ENCODE measurements at regions not wholly inside any gene's neighbourhood (a gene's known extent, or its start where the extent isn't known, plus 50 kb on each side); places are given as distances from the start of the nearest gene placed in this dataset.

- POLR2A ChIA-PET: no interaction called here
- intact Hi-C loops (cut with micrococcal nuclease): no loop called here
- ATAC-seq (ENCODE audit: low read depth): no peak
- Mint-ChIP-seq H3K36me3 (ENCODE audit: low read depth) (no peaks in the 10 kb centered on the region), H3K27me3 (no peaks in the 10 kb centered on the region), H3K4me3 (no peak overlapping the region), H3K4me1 (no peaks in the 10 kb centered on the region), H3K27ac (no peak overlapping the region), H3K9me3 (no peaks in the 10 kb centered on the region)
- TF ChIP-seq, protein P1, sequence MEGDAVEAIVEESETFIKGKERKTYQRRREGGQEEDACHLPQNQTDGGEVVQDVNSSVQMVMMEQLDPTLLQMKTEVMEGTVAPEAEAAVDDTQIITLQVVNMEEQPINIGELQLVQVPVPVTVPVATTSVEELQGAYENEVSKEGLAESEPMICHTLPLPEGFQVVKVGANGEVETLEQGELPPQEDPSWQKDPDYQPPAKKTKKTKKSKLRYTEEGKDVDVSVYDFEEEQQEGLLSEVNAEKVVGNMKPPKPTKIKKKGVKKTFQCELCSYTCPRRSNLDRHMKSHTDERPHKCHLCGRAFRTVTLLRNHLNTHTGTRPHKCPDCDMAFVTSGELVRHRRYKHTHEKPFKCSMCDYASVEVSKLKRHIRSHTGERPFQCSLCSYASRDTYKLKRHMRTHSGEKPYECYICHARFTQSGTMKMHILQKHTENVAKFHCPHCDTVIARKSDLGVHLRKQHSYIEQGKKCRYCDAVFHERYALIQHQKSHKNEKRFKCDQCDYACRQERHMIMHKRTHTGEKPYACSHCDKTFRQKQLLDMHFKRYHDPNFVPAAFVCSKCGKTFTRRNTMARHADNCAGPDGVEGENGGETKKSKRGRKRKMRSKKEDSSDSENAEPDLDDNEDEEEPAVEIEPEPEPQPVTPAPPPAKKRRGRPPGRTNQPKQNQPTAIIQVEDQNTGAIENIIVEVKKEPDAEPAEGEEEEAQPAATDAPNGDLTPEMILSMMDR (IDR thresholded peaks at IDR 0.05): no peak
- no peak for DNase-seq
- CTCF ChIA-PET: no interaction called here
These were observed 441.4 kb downstream of the SLC4A3 start for GRCh38 chr2:220068846-220069245.

DNA sequence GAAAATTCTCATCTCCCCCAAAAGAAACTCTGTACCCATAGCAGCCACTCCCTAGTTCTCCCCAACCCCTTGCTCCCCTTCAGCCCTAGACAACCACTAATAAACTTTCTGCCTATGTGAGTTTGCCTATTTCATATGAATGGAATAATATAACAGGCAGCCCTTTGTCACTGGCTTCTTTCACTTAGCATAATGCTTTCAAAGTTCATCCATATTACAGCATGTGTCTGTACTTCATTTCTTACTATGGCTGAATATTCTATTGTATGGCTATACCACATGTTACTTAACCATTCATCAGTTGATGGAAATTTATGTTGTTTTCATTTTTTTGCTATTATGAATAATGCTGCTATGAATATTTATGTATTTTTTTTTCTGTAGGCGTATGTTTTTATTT, 442.9 kb downstream of the SLC4A3 start:
- POLR2A ChIA-PET: no interaction called here
- Mint-ChIP-seq H3K4me1 (no peaks in the 10 kb centered on the region), H3K27ac (no peak overlapping the region), H3K4me3 (no peak overlapping the region), H3K9me3 (no peaks in the 10 kb centered on the region), H3K36me3 (ENCODE audit: low read depth) (no peaks in the 10 kb centered on the region), H3K27me3 (no peaks in the 10 kb centered on the region)
- intact Hi-C loops (cut with micrococcal nuclease): no loop called here
- TF ChIP-seq, protein P1 (IDR thresholded peaks at IDR 0.05): no peak
- ATAC-seq (ENCODE audit: low read depth) (no peak), DNase-seq (no peak)
- CTCF ChIA-PET: no interaction called here

- ChIA-PET POLR2A (no interaction called here), CTCF (no interaction called here)
- no peaks in the 10 kb centered on the region for H3K9me3 Mint-ChIP-seq
- no peaks in the 10 kb centered on the region for H3K27me3 Mint-ChIP-seq
- no peaks in the 10 kb centered on the region for H3K4me1 Mint-ChIP-seq
- no peak for DNase-seq
- H3K27ac Mint-ChIP-seq: no peak overlapping the region
- no peaks in the 10 kb centered on the region for H3K36me3 Mint-ChIP-seq (ENCODE audit: low read depth)
- intact Hi-C loops (cut with micrococcal nuclease): no loop called here
- TF ChIP-seq, protein P1 (IDR thresholded peaks at IDR 0.05): no peak
- no peak for ATAC-seq (ENCODE audit: low read depth)
- H3K4me3 Mint-ChIP-seq: no peak overlapping the region
These were observed 444.3 kb downstream of the SLC4A3 start for GRCh38 chr2:220071696-220072095.

DNA sequence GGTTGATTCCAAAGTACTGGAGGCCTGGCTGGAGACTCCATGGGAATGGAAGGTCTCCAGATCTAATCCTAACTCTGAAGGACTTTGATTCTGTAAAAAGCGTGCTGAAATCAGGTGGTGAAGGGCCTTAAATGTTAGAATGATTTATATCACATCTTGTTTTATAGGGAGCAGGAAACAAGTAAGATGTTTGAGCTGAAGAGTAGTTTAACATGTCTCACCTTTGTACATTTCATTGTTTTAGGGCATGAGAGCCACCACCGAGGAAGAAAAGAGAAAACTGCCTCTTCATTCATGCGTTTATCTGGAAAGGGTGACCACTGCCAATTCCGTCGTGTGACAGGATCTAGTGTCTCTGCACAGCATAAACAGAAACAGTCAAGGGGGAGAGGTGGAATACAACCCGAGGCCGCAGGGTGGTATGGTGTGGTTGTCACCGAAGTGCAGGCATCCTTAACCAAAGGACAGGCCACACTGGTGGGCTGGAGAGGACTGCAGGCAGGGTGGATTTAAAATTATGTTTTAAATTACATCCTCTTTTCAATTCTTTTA, 445.3 kb downstream of the SLC4A3 start:
- TF ChIP-seq, protein P1 (IDR thresholded peaks at IDR 0.05): no peak
- intact Hi-C loops (cut with micrococcal nuclease): no loop called here
- ATAC-seq (ENCODE audit: low read depth): no peak

DNA sequence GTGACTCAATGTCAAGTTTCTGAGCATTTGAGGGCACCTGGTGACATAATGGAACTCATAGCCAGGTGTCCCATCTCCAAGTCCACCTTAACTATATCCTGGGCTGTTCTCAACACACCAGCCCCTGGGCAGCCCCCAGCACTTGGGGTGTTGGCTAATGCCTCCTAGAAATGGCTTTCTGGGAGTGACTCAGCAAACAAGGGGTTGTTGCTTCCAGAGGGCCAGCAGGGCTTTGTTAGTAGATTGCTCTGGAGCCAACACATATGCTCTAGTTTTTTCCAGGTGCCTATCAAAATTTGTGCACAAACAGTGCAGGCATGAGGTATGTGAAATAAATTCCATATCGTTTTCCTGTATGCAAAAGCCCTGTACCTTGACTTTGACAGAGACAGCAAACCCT, 448.4 kb downstream of the SLC4A3 start:
- intact Hi-C loops (cut with micrococcal nuclease): no loop called here
- Mint-ChIP-seq H3K9me3 (no peaks in the 10 kb centered on the region), H3K36me3 (ENCODE audit: low read depth) (no peaks in the 10 kb centered on the region), H3K4me3 (no peak overlapping the region), H3K4me1 (no peaks in the 10 kb centered on the region), H3K27me3 (no peaks in the 10 kb centered on the region), H3K27ac (no peak overlapping the region)
- DNase-seq (no peak), ATAC-seq (ENCODE audit: low read depth) (no peak)
- TF ChIP-seq, protein P1 (IDR thresholded peaks at IDR 0.05): no peak
- ChIA-PET POLR2A (no interaction called here), CTCF (no interaction called here)

More for the DNA sequence above, 445.3 kb downstream of the SLC4A3 start:
- Mint-ChIP-seq H3K9me3 (no peaks in the 10 kb centered on the region), H3K36me3 (ENCODE audit: low read depth) (no peaks in the 10 kb centered on the region), H3K27ac (no peak overlapping the region), H3K27me3 (no peaks in the 10 kb centered on the region), H3K4me1 (no peaks in the 10 kb centered on the region), H3K4me3 (no peak overlapping the region)
- CTCF ChIA-PET: no interaction called here
- POLR2A ChIA-PET: no interaction called here
- no peak for DNase-seq
